Keratinocyte (primary cell): ENCODE measurements at regions not wholly inside any gene's neighbourhood (a gene's known extent, or its start where the extent isn't known, plus 50 kb on each side); places are given as distances from the start of the nearest gene placed in this dataset.

Experiments used
- DNase-seq: peaks from one replicate; pipeline ENCODE4 v3.0.0-alpha.2; 2011; ENCODE audit warnings: low read depth, missing footprints, low spot score
- FAIRE-seq: peaks from 2 replicates; lab custom pipeline; 2011; peaks lifted over from hg19 to GRCh38; lab: Jason Lieb, UNC
- H2AFZ ChIP-seq: 2 replicates; pipeline ENCODE4 v1.6.0; 2012; ENCODE audit warnings: low read length, control low read depth, inconsistent platforms; ENCODE audit not compliant: control insufficient read depth
- H3K27ac ChIP-seq: 2 replicates; pipeline ENCODE4 v1.5.1; 2011; ENCODE audit warnings: low read length; ENCODE audit not compliant: control insufficient read depth, insufficient read depth
- H3K27me3 ChIP-seq: 3 replicates; pipeline ENCODE4 v1.6.0; 2011; ENCODE audit warnings: low read length; ENCODE audit not compliant: control insufficient read depth, insufficient read depth; ENCODE audit errors: extremely low read depth
- H3K36me3 ChIP-seq, 2 experiments: 2 replicates in 1 of 2; 3 replicates in 1 of 2; pipeline ENCODE4 v1.5.1; 2011; ENCODE audit warnings: low read length in 2 of 2, mild to moderate bottlenecking in 1 of 2; ENCODE audit not compliant: control insufficient read depth in 2 of 2, insufficient read depth in 2 of 2; ENCODE audit errors: extremely low read depth in 1 of 2
- H3K4me1 ChIP-seq: 3 replicates; pipeline ENCODE4 v1.5.1; 2011; ENCODE audit warnings: low read length; ENCODE audit not compliant: control insufficient read depth, insufficient read depth; ENCODE audit errors: extremely low read depth
- H3K4me2 ChIP-seq: 3 replicates; pipeline ENCODE4 v1.6.0; 2011; ENCODE audit warnings: low read depth, low read length; ENCODE audit not compliant: control insufficient read depth, insufficient read depth; ENCODE audit errors: extremely low read depth
- H3K4me3 ChIP-seq, 3 experiments: fragments of 200-600 bp in 1 of 3; sonication (generic) in 1 of 3; 2 replicates in 2 of 3; 3 replicates in 1 of 3; pipeline ENCODE4 v1.5.1; 2011 to 2016; ENCODE audit warnings: low read length in 3 of 3, mild to moderate bottlenecking in 3 of 3, control low read depth in 2 of 3, inconsistent platforms in 1 of 3, low read depth in 1 of 3, mixed read lengths in 1 of 3, mixed run types in 1 of 3, moderate library complexity in 1 of 3; ENCODE audit not compliant: control insufficient read depth in 2 of 3, insufficient read depth in 2 of 3; ENCODE audit errors: extremely low read depth in 1 of 3
- H3K79me2 ChIP-seq: 2 replicates; pipeline ENCODE4 v1.6.0; 2012; ENCODE audit warnings: low read length; ENCODE audit not compliant: control insufficient read depth, insufficient read depth
- H3K9ac ChIP-seq: 3 replicates; pipeline ENCODE4 v1.6.0; 2011; ENCODE audit warnings: low read length; ENCODE audit not compliant: control insufficient read depth, insufficient read depth; ENCODE audit errors: extremely low read depth
- H3K9me1 ChIP-seq: 3 replicates; pipeline ENCODE4 v1.6.0; 2011; ENCODE audit warnings: low read length; ENCODE audit not compliant: control insufficient read depth, insufficient read depth; ENCODE audit errors: extremely low read depth
- H3K9me3 ChIP-seq: 2 replicates; pipeline ENCODE4 v1.5.1; 2012; ENCODE audit warnings: low read depth, low read length; ENCODE audit not compliant: control insufficient read depth
- H4K20me1 ChIP-seq: 3 replicates; pipeline ENCODE4 v1.6.0; 2011; ENCODE audit warnings: low read length; ENCODE audit not compliant: control insufficient read depth, insufficient read depth; ENCODE audit errors: extremely low read depth
- EZH2 ChIP-seq: IDR thresholded peaks from one replicate; pipeline ENCODE4 v1.6.1; 2012; ENCODE audit warnings: inconsistent platforms, mild to moderate bottlenecking, low read length, moderate library complexity
- dilution Hi-C: fragments of 300-500 bp; cut with MboI; formaldehyde crosslinking; loops from one replicate; pipeline ENCODE4 v1.7.0; 2020; ENCODE audit warnings: low sequenced_read_pairs; ENCODE audit not compliant: extremely low pct_ligation_motif_present
- TF ChIP-seq, protein P1 (sequence below), 3 experiments: IDR thresholded peaks in 1 of 3; conservative IDR thresholded peaks in 1 of 3; optimal IDR thresholded peaks in 1 of 3; 2 replicates in 2 of 3; 3 replicates in 1 of 3; pipeline versions ENCODE3 to v1.5.1; 2011; ENCODE audit warnings: low read length in 3 of 3, mild to moderate bottlenecking in 3 of 3, moderate library complexity in 2 of 3, control low read depth in 1 of 3, inconsistent platforms in 1 of 3; ENCODE audit not compliant: insufficient read depth in 2 of 3; ENCODE audit errors: extremely low read depth in 1 of 3

DNA sequence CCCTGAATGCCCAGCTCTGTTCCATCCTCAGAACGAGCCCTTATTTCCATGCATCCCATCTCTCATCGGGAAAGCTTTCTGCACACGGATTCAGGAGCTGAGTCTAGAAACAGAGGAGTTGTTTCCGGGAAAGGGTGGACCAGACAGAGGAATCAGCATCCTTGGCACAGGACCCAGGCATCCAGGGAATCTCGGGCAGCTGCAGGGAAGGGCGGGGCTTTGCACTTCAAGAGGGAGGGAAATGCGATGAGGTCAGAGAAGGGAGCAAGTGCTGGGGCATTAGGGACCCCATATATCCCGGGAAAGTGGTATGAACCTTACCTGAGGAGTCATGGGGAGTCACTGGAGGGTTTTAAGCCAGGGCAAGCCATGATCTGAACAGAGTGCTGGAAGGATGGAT lies 68.5 kb downstream of the NPTX2 start:
- Histone ChIP-seq H3K27me3 (no peaks in the 10 kb centered on the region), H3K9ac (no peak overlapping the region)
- FAIRE-seq = no peak

DNA sequence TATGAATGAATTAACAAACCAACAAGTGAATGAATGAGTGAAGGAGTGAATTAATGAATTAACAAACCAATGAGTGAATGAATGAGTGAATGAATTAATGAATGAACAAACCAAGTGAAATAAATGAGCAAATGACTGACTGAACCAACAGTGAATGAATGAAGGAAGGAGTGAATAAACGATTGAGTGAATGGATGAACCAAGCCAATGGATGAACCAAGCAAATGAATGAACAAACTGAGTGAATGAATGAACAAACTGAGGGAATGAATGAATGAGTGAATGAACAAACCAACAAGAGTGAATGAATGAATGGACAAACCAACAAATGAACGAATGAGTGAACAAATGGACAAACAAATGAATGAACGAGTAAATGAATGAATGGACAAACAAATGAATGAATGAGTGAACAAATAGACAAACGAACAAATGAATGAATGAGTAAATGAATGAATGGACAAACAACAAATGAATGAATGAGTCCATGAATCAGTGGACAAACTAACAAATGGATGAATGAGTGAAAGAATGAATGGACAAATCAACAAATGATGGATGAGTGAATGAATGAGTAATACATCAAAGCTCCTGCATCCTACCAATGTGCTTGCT lies 69.5 kb downstream of the NPTX2 start:
- H2AFZ ChIP-seq = no peak overlapping the region

More for the DNA sequence above, 68.5 kb downstream of the NPTX2 start:
- no peak overlapping the region for H2AFZ ChIP-seq
- H3K4me2 ChIP-seq = no peak overlapping the region
- no peak overlapping the region for H3K27ac ChIP-seq
- no peaks in the 10 kb centered on the region for H3K36me3 ChIP-seq
- no peaks in the 10 kb centered on the region for H3K4me1 ChIP-seq
- no peak for TF ChIP-seq EZH2
- TF ChIP-seq, protein P1, sequence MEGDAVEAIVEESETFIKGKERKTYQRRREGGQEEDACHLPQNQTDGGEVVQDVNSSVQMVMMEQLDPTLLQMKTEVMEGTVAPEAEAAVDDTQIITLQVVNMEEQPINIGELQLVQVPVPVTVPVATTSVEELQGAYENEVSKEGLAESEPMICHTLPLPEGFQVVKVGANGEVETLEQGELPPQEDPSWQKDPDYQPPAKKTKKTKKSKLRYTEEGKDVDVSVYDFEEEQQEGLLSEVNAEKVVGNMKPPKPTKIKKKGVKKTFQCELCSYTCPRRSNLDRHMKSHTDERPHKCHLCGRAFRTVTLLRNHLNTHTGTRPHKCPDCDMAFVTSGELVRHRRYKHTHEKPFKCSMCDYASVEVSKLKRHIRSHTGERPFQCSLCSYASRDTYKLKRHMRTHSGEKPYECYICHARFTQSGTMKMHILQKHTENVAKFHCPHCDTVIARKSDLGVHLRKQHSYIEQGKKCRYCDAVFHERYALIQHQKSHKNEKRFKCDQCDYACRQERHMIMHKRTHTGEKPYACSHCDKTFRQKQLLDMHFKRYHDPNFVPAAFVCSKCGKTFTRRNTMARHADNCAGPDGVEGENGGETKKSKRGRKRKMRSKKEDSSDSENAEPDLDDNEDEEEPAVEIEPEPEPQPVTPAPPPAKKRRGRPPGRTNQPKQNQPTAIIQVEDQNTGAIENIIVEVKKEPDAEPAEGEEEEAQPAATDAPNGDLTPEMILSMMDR (optimal IDR thresholded peaks at IDR 0.05 in 1 of 3, IDR thresholded peaks at IDR 0.05 in 1 of 3, conservative IDR thresholded peaks at IDR 0.05 in 1 of 3; ENCODE audit: extremely low read depth in 1 of 3, insufficient read depth in 2 of 3, low read length in 3 of 3) = no peak
- no peaks in the 10 kb centered on the region for H4K20me1 ChIP-seq
- no peak for DNase-seq
- H3K9me3 ChIP-seq = peaks cover 2% of the 10 kb centered on the region
- no peaks in the 10 kb centered on the region for H3K79me2 ChIP-seq
- no peak overlapping the region for H3K4me3 ChIP-seq
- dilution Hi-C loops = no loop called here
- H3K9me1 ChIP-seq = no peaks in the 10 kb centered on the region

More for the DNA sequence above, 69.5 kb downstream of the NPTX2 start:
- Histone ChIP-seq H3K27me3 (no peaks in the 10 kb centered on the region), H3K9me1 (no peaks in the 10 kb centered on the region), H3K9ac (no peak overlapping the region), H3K4me2 (no peak overlapping the region), H3K4me3 (no peak overlapping the region), H3K4me1 (no peaks in the 10 kb centered on the region), H3K79me2 (no peaks in the 10 kb centered on the region), H3K36me3 (no peaks in the 10 kb centered on the region), H3K9me3 (peaks cover 2% of the 10 kb centered on the region), H4K20me1 (no peaks in the 10 kb centered on the region), H3K27ac (no peak overlapping the region)
- TF ChIP-seq, protein P1 (optimal IDR thresholded peaks at IDR 0.05 in 1 of 3, IDR thresholded peaks at IDR 0.05 in 1 of 3, conservative IDR thresholded peaks at IDR 0.05 in 1 of 3; ENCODE audit: extremely low read depth in 1 of 3, insufficient read depth in 2 of 3, low read length in 3 of 3) = no peak
- no peak for TF ChIP-seq EZH2
- DNase-seq (no peak), FAIRE-seq (no peak)
- dilution Hi-C loops = no loop called here
